NCI-H2107 (cell line): ENCODE measurements at regions not wholly inside any gene's neighbourhood (a gene's known extent, or its start where the extent isn't known, plus 50 kb on each side); places are given as distances from the start of the nearest gene placed in this dataset.

ENCODE experiments used
- DNase-seq: peaks from one replicate; lab custom pipeline; 2025; lab: John Stamatoyannopoulos, UW

DNA sequence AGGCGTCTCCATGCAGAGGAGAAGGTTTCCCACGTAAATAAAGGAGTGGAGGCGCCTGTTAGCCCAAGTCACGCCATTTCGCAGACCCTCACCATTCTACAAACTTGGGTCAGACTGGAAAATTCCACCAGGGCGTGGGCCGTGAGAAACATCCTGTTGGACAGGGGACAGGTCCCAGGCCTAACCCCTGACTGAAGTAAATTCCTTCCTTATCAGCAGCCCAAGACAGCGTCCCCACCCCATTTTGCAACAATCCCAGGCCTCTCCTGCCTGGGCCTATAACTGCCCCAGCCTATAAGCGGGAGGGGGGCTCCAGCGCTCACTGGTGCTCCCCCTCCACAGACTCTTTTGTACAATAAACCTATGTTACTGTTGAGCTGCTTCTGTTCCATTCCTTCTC lies 57.3 kb upstream of the CBLN2 start:
- no peak for DNase-seq
